PC-9 (cell line): ENCODE measurements at regions not wholly inside any gene's neighbourhood (a gene's known extent, or its start where the extent isn't known, plus 50 kb on each side); places are given as distances from the start of the nearest gene placed in this dataset.

ENCODE experiments used
- BruUV-seq: library from RNA; stranded (reverse); fragments of 400-500 nt; replicated peaks from 2 replicates; lab custom pipeline; 2021; lab: Mats Ljungman, UMichigan
- CTCF ChIA-PET: fragments of 300-600 bp; sonication (Branson Sonifier 250); formaldehyde crosslinking; loops from one replicate; lab custom pipeline; 2022; ENCODE audit warnings: antibody characterized with exemption; lab: Charles Lee
- POLR2A ChIA-PET: fragments of 300-600 bp; sonication (Branson Sonifier 250); formaldehyde crosslinking; loops from one replicate; lab custom pipeline; 2022; ENCODE audit warnings: antibody characterized with exemption; ENCODE audit not compliant: unreplicated experiment; lab: Charles Lee
- DNase-seq, 2 experiments: peaks; one replicate each; pipeline versions ENCODE4 v3.0.0 to v3.0.0-alpha.2; 2015 to 2022; ENCODE audit warnings: mixed read lengths in 1 of 2
- H2AFZ ChIP-seq: fragments of 200-600 bp; sonication (generic); 2 replicates; pipeline ENCODE4 v1.8.1; 2017; ENCODE audit warnings: antibody characterized with exemption
- H3F3A ChIP-seq: fragments of 200-600 bp; sonication (generic); 2 replicates; pipeline ENCODE4 v1.8.1; 2017; ENCODE audit warnings: antibody characterized with exemption, mild to moderate bottlenecking, low read depth; ENCODE audit not compliant: insufficient read depth
- H3K27ac ChIP-seq: fragments of 200-600 bp; sonication (generic); 2 replicates; pipeline ENCODE4 v1.6.1; 2016; ENCODE audit warnings: mixed run types
- H3K27me3 ChIP-seq: fragments of 200-600 bp; sonication (generic); 2 replicates; pipeline ENCODE4 v1.6.1; 2016; ENCODE audit warnings: low read depth, mixed run types; ENCODE audit not compliant: insufficient read depth
- H3K36me3 ChIP-seq: fragments of 200-600 bp; sonication (generic); 2 replicates; pipeline ENCODE4 v1.6.1; 2016; ENCODE audit warnings: low read depth, mixed run types
- H3K4me1 ChIP-seq: fragments of 200-600 bp; sonication (generic); replicated peaks from 2 replicates; pipeline ENCODE4 v1.6.1; 2016; ENCODE audit warnings: mixed run types; ENCODE audit not compliant: insufficient read depth
- H3K4me2 ChIP-seq: fragments of 200-600 bp; sonication (generic); 2 replicates; pipeline ENCODE4 v1.6.1; 2017; ENCODE audit warnings: mixed run types
- H3K4me3 ChIP-seq: fragments of 200-600 bp; sonication (generic); 2 replicates; pipeline ENCODE4 v1.6.1; 2016; ENCODE audit warnings: mixed run types
- H3K79me2 ChIP-seq: fragments of 200-600 bp; sonication (generic); 2 replicates; pipeline ENCODE4 v1.6.1; 2017; ENCODE audit warnings: low read depth, mixed run types
- H3K9me2 ChIP-seq: fragments of 200-600 bp; sonication (generic); 2 replicates; pipeline ENCODE4 v1.8.1; 2017; ENCODE audit warnings: mild to moderate bottlenecking; ENCODE audit not compliant: insufficient read depth
- H3K9me3 ChIP-seq: fragments of 200-600 bp; sonication (generic); 2 replicates; pipeline ENCODE4 v1.8.1; 2016; ENCODE audit warnings: low read depth; ENCODE audit not compliant: insufficient read depth
- H4K20me1 ChIP-seq: fragments of 200-600 bp; sonication (generic); 2 replicates; pipeline ENCODE4 v1.8.1; 2017; ENCODE audit not compliant: insufficient read depth
- EZH2 ChIP-seq: fragments of 200-600 bp; sonication (generic); IDR thresholded peaks from 2 replicates; pipeline ENCODE4 v1.8.0; 2017; ENCODE audit warnings: antibody characterized with exemption, low read depth
- intact Hi-C: fragments of 100-400 bp; cut with micrococcal nuclease; formaldehyde crosslinking; loops from one replicate; pipeline ENCODE4 v1.10.0; 2022; ENCODE audit not compliant: unreplicated experiment
- TF ChIP-seq, protein P1 (sequence below): fragments of 200-600 bp; sonication (generic); conservative IDR thresholded peaks from 2 replicates; pipeline ENCODE4 v1.6.1; 2017; ENCODE audit warnings: mixed run types, antibody characterized with exemption, mild to moderate bottlenecking, moderate library complexity

DNA sequence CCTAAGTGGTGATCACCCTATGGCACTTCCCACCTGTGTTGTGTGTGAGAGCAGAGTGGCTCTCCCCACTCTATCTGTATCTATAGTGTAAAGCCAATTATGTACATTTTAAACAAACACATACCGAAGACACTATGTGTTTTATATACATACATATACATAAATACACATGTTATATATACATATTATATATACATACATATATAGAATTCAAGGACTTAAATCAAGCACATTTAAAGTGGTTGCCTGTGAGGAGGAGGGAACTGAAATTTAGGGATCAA lies 246.6 kb downstream of the LY86 start:
- no TSS peak for BruUV-seq
- Histone ChIP-seq H3K36me3 (no peaks in the 10 kb centered on the region), H3K9me2 (no peaks in the 10 kb centered on the region), H3F3A (no peaks in the 10 kb centered on the region), H3K4me2 (no peak overlapping the region), H3K4me3 (no peak overlapping the region), H3K27ac (no peak overlapping the region), H3K27me3 (no peaks in the 10 kb centered on the region), H4K20me1 (no peaks in the 10 kb centered on the region), H3K79me2 (no peaks in the 10 kb centered on the region), H2AFZ (no peak overlapping the region), H3K4me1 (peaks cover 4% of the 10 kb centered on the region; the same call in 1 of the 2 replicates), H3K9me3 (no peaks in the 10 kb centered on the region)
- POLR2A ChIA-PET = no interaction called here
- intact Hi-C loops = no loop called here
- no peak for DNase-seq
- CTCF ChIA-PET = no interaction called here
- TF ChIP-seq EZH2 = no peak

DNA sequence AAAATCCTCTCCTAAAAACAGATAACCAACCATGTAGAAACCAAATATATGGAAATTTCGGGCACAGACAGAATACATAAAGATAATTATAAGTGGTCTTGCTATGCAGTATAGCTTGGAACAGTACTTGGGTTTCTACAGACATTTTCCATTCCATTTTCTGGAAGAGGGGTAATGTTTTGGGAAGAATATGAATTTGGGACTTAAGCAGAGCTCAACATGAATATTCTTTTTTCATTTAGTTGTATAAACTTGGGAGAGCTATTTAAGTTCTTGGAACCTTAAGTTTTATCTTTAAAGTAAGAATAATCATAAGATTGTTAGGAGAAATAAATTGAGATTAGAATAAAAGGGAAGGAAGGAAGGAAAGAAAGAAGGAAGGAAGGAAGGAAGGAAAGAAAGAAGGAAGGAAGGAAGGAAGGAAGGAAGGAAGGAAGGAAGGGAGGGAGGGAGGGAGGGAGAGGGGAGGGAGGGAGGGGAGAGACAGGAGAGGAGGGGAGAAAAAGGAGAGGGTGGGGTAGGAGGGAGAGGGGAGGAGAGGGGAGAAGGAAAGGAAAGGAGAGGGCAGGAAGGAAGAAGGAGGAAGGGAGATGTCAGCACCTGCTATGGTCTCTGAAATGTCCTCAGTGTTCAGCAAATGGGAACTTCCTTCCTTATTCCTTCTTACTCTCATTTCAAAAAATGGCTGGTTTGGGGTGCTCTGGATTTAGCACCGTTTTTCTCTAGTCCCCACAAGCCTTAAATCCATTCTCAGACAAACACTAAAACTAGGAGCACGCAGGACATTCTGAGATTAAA lies 248.3 kb downstream of the LY86 start:
- Histone ChIP-seq H3K4me2 (no peak overlapping the region), H3K9me3 (no peaks in the 10 kb centered on the region), H3K4me1 (peaks cover 4% of the 10 kb centered on the region; the same call in 1 of the 2 replicates), H3F3A (no peaks in the 10 kb centered on the region), H3K4me3 (no peak overlapping the region), H3K27me3 (no peaks in the 10 kb centered on the region), H3K27ac (no peak overlapping the region), H3K79me2 (no peaks in the 10 kb centered on the region), H3K36me3 (no peaks in the 10 kb centered on the region), H3K9me2 (no peaks in the 10 kb centered on the region), H4K20me1 (no peaks in the 10 kb centered on the region), H2AFZ (no peak overlapping the region)
- intact Hi-C loops = no loop called here
- BruUV-seq = no TSS peak
- no peak for DNase-seq
- TF ChIP-seq EZH2 = no peak
- TF ChIP-seq, protein P1, sequence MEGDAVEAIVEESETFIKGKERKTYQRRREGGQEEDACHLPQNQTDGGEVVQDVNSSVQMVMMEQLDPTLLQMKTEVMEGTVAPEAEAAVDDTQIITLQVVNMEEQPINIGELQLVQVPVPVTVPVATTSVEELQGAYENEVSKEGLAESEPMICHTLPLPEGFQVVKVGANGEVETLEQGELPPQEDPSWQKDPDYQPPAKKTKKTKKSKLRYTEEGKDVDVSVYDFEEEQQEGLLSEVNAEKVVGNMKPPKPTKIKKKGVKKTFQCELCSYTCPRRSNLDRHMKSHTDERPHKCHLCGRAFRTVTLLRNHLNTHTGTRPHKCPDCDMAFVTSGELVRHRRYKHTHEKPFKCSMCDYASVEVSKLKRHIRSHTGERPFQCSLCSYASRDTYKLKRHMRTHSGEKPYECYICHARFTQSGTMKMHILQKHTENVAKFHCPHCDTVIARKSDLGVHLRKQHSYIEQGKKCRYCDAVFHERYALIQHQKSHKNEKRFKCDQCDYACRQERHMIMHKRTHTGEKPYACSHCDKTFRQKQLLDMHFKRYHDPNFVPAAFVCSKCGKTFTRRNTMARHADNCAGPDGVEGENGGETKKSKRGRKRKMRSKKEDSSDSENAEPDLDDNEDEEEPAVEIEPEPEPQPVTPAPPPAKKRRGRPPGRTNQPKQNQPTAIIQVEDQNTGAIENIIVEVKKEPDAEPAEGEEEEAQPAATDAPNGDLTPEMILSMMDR = no peak
- POLR2A ChIA-PET = no interaction called here
- CTCF ChIA-PET = no interaction called here

- TF ChIP-seq, protein P1 = no peak
- TF ChIP-seq EZH2 = no peak
- Histone ChIP-seq H4K20me1 (no peaks in the 10 kb centered on the region), H3K4me3 (no peak overlapping the region), H3K9me2 (no peaks in the 10 kb centered on the region), H3F3A (no peaks in the 10 kb centered on the region), H3K4me1 (peaks cover 5% of the 10 kb centered on the region), H3K4me2 (no peak overlapping the region; the same call in 1 of the 2 replicates), H2AFZ (no peak overlapping the region), H3K27me3 (no peaks in the 10 kb centered on the region), H3K36me3 (no peaks in the 10 kb centered on the region), H3K9me3 (no peaks in the 10 kb centered on the region), H3K79me2 (no peaks in the 10 kb centered on the region), H3K27ac (no peak overlapping the region)
- ChIA-PET POLR2A (no interaction called here), CTCF (no interaction called here)
- intact Hi-C loops = no loop called here
- BruUV-seq = no TSS peak
- no peak for DNase-seq
Measured at GRCh38 chr6:6837541-6838080, 249.1 kb downstream of the LY86 start.
